GM21619 (cell line): ENCODE measurements at regions not wholly inside any gene's neighbourhood (a gene's known extent, or its start where the extent isn't known, plus 50 kb on each side); places are given as distances from the start of the nearest gene placed in this dataset.

Experiments used
- ATAC-seq: cut with Tn5 transposase; IDR thresholded peaks from one replicate; pipeline ENCODE4 v1.9.1; 2021; ENCODE audit not compliant: unreplicated experiment

- no peak for ATAC-seq
These were observed 400.0 kb upstream of the CELF2 start for GRCh38 chr10:10617686-10618085.

- no peak for ATAC-seq
These were observed 399.5 kb upstream of the CELF2 start for GRCh38 chr10:10618139-10618538.

- no peak for ATAC-seq
These were observed 393.6 kb upstream of the CELF2 start for GRCh38 chr10:10623958-10624566.

DNA sequence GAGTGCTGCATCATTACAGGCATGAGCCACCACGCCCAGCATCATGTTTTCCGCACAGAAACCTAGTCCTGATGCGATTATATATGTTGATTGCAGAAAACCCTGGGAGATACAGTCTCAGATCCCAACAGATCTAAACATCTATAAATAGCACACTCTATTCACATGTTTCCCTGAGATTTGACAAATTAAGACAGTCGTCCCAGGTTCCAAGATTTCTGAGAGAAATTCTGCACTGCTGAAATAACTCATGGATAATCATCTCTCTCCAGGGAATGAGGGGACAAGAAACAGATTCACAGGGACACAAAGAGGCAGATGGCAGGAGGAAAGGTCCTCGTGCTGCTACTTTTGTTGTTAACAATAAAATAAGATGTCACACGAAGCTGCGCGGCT, 393.1 kb upstream of the CELF2 start:
- no peak for ATAC-seq

DNA sequence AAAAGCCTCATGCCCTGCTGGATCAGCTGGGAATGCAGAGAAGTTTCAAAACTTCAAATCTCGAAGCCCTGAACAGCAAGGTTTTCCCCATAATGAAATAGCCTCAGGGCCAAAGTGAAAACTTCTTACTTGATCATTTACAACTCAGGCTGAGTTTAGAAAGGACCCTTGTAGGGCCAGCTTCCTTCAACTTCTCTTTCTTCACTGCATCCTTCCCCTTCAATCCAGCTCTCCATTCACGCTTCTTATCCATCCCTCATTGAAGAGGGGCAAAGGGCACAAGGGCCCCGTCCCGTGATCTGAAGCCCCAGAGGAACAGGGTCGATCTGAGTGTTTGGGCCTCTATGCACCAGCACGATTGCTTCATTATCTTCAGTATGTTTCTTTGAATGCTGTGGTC, 392.2 kb upstream of the CELF2 start:
- ATAC-seq, result no peak

DNA sequence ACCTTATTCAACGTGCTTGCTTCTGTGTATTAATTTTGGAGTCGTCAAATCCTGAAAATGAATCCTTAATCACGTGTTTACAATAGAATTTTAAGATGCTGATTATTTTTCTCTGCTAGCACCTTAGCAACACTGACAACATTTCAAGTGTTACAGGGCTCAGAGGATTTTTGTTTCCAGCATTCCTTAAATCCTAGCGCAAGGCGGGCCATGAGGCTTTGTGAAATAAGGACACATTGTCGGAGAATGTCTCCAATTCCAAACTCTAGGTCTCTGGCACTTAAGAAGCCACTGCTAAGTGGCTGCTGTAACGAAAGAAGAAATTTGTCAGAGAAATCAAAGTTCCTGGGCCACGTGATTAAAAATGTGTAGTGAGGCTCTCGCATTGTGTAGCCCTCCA, 390.9 kb upstream of the CELF2 start:
- ATAC-seq, result no peak

- ATAC-seq, result no peak
These were observed 390.3 kb upstream of the CELF2 start for GRCh38 chr10:10627414-10627813.

- ATAC-seq, result no peak
These were observed 388.2 kb upstream of the CELF2 start for GRCh38 chr10:10629512-10629911.

DNA sequence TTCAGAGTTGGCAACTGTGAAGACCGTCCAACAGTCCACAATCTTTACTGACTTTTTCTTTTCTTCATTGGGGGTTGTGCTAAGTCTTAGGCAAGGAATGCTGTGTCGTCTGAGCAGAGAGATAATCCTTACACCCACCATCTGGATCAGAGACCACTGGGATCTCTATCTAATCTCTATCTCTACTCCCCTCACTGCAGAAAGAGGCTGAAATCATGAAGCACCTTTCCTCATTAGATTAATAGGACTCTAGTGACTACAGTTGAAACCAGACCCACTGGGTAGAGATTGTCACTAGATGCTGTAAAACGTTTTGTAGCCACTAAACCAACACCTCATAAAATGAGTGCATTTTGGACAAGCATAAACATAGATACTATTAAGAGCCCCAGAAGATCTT, 387.4 kb upstream of the CELF2 start:
- ATAC-seq, result no peak

GRCh38 chr10:10630782-10631181, 386.9 kb upstream of the CELF2 start:
- no peak for ATAC-seq

DNA sequence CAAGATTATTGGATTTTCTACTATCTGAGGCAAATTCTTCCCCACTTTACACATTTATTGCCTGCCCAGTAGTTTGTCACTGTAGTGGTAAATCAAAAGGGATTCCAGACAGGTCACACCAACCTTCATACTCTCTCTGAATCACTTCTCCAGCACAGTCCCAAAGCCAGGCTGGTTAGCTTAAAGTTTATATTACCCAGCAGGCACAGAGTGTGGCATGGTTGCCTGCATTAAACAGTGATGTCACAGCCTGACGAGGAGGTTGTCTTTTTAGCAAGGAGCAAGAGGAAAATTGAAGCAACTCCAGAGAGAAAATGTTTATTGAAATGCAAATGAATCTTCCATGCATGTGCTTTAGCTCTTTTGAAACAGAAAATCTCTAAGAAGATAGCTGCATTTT, 375.5 kb upstream of the CELF2 start:
- no peak for ATAC-seq

DNA sequence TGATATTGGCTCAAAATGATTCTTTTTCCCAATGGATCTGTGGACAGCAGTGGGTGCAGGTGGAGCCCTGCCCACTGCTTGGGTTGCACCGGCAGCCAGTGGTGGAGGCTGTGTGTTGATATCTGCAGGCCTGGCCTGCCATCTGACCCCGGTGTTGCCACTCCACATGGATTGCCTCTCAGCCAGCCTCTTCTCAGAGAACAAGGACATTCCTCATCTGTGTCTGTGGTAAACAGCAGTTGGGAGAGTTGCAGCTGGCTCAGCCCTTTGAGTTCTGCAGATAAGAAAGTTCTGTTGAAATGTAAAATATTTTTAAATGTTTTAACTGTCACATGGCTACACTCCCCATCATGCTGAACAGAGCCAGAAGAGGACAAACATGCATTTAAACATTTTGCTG, 374.9 kb upstream of the CELF2 start:
- ATAC-seq, result no peak

DNA sequence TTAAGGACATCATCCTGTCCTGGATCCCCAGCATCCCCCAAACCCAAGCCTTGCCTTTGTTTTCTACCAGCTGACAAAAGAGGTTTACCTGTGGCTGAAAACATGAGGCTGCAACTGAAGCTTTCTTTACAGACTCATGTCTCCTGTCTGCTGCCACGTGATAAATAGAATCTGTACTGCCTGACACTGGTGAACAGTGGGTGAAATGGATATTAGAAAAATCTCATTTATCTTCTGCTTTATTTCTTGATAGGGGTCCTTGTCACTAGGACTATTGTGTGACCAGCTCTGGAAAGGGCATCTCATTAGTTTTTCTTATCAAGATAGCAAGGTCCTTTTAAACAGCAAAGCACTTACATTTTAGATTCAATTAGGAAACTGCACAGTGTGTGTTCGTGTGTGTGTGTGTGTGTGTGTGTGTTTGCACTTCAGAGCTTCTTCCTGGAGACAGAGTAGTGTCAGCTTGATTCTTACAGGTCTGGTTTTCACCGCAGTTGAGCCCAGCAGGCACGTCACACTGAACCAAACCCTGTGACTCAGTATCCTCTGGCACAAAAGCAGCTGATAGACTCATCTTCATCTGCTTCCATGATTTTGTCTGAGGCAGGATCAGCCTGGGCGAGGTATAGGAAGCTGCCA, 373.5 kb upstream of the CELF2 start:
- ATAC-seq, result no peak

- no peak for ATAC-seq
These were observed 372.8 kb upstream of the CELF2 start for GRCh38 chr10:10644676-10645385.

- no peak for ATAC-seq
These were observed 370.3 kb upstream of the CELF2 start for GRCh38 chr10:10647331-10647730.

- ATAC-seq, result no peak
These were observed 360.4 kb upstream of the CELF2 start for GRCh38 chr10:10657139-10657760.

DNA sequence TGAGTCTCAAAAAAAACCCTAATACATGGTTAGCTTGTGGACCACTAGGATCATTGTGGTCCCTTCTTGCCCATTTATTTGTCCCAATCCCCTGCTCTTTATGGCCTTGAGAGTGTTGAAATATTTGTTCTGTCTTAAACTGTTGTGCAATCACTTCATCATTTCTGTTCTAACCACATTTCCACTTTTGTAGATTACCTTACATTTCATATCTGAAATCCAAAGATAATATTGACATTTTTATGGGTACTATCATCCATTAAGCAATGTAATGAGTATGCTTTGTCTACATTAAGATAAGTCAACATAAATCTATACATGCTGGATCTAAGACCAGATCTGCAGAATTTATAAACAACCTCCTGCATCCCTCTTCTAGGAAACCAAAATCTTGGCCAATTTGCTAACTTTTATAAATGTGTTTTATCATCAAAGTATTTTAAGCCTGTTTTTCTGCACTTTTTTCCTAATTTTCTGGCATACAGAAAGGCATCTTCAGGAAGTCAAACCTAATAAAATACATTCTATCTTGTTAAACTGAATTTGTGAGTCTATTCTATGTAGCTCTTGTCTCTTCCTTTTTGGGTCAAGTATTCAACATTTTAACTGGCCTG, 359.4 kb upstream of the CELF2 start:
- no peak for ATAC-seq

GRCh38 chr10:10660054-10660453, 357.6 kb upstream of the CELF2 start:
- ATAC-seq, result no peak

GRCh38 chr10:10661176-10661575, 356.5 kb upstream of the CELF2 start:
- no peak for ATAC-seq

DNA sequence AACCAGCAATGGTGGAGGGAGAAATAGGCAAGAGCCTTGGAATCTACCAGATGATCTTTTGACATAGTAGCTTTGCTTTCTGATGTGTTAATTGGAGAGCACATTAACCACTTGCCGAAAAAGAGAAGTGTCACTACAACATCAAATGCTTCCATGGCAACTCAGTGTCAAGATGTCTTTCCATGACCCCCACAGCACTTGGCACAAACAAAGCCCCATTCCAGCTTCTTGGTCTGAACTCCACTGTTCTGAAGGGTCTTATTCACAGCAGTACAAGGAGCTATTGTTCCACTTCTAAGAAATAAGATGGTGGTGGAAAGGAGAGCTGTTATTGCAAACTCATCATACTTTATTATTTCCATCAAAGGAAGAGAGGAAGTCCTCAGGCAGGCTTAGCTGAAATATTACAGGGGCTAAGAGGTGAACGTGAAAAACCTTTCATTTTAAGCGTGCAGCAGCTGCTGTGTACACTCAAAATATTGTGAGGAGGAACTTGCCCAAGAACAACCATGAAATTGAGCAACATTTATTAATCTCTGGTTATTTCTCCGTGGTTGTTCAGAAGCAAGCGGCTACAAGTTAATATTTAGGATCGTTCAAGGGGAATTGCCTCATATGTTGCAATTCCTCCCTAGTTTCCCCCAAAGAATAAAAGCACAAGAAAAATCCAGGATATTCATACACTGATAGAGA, 354.8 kb upstream of the CELF2 start:
- no peak for ATAC-seq

DNA sequence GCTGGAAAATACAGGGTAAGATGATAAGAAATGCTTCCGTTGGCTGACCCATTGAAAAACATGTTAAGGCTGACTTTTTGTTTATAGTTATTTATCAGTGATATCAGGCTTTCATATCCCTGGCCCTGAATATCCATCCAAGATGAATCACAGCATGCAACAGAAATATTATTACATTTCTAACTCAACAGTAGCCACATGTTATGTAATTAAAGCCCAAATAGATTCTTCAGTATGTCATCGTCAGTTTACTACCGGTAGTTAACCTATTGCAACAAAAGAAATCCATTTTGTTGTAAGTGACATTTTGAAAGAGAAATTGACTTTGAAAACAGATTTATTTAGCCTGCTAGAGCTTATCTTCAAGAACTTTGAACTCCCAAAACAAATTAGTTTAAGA, 354.1 kb upstream of the CELF2 start:
- ATAC-seq, result no peak
